AG10803 (cell line): ENCODE measurements at regions not wholly inside any gene's neighbourhood (a gene's known extent, or its start where the extent isn't known, plus 50 kb on each side); places are given as distances from the start of the nearest gene placed in this dataset.

ENCODE experiments used
- DNase-seq: peaks from one replicate; pipeline ENCODE4 v3.0.0; 2010; ENCODE audit warnings: low read depth
- H3K4me3 ChIP-seq: 2 replicates; pipeline ENCODE4 v1.5.1; 2011; ENCODE audit warnings: mild to moderate bottlenecking, low read length, control low read depth
- CTCF ChIP-seq: conservative IDR thresholded peaks from 2 replicates; pipeline ENCODE4 v1.5.1; 2011; ENCODE audit warnings: mild to moderate bottlenecking, low read length, control low read depth, inconsistent platforms

- DNase-seq = peak; percentile 46
- TF ChIP-seq CTCF = no peak
- no peak overlapping the region for H3K4me3 ChIP-seq
These were observed 60.1 kb upstream of the DUSP10 start for GRCh38 chr1:221801773-221802516.

GRCh38 chr1:221801251-221801661 lies 59.4 kb upstream of the DUSP10 start:
- no peak overlapping the region for H3K4me3 ChIP-seq
- TF ChIP-seq CTCF = no peak
- DNase-seq = no peak

GRCh38 chr1:221800831-221801230 lies 58.9 kb upstream of the DUSP10 start:
- no peak for TF ChIP-seq CTCF
- DNase-seq = no peak
- no peak overlapping the region for H3K4me3 ChIP-seq

- no peak overlapping the region for H3K4me3 ChIP-seq
- no peak for DNase-seq
- no peak for TF ChIP-seq CTCF
These were observed 55.6 kb upstream of the DUSP10 start for GRCh38 chr1:221797506-221797905.

- H3K4me3 ChIP-seq = no peak overlapping the region
- TF ChIP-seq CTCF = no peak
- DNase-seq = no peak
These were observed 54.8 kb upstream of the DUSP10 start for GRCh38 chr1:221796700-221797099.

GRCh38 chr1:221795380-221795779 lies 53.5 kb upstream of the DUSP10 start:
- no peak overlapping the region for H3K4me3 ChIP-seq
- no peak for DNase-seq
- TF ChIP-seq CTCF = no peak

GRCh38 chr1:221794935-221795334 lies 53.0 kb upstream of the DUSP10 start:
- DNase-seq = no peak
- TF ChIP-seq CTCF = no peak
- H3K4me3 ChIP-seq = no peak overlapping the region
